ENCODE measurements at regions not wholly inside any gene's neighbourhood (a gene's known extent, or its start where the extent isn't known, plus 50 kb on each side); places are given as distances from the start of the nearest gene placed in this dataset.
"Not testable (repeated sequence)": the region's sequence is repeated elsewhere in the genome, so short reads cannot be mapped to it uniquely, and the experiment has no call there.

DNA sequence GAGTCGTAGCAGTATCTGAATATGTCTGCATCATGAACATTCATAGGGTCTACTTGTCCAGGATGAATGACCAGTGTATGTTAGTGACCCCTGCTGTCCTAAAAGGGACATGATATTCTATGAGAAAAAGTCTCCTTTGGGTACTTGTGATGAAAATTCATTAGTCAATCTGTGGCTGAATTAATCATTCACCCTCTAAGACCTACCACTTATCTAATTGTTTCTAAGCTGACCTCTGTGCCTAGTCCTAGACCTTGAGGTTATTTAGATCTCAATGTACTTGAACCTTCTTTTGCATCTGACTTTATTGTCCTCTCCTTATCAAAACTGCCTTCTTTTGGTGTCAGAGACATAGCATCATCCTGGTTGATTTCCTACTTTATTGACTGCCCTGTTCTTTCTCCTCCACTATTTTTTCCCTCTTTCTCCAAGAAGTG, 799.3 kb downstream of the DIPK2A start:
- no peak for DNase-seq

DNA sequence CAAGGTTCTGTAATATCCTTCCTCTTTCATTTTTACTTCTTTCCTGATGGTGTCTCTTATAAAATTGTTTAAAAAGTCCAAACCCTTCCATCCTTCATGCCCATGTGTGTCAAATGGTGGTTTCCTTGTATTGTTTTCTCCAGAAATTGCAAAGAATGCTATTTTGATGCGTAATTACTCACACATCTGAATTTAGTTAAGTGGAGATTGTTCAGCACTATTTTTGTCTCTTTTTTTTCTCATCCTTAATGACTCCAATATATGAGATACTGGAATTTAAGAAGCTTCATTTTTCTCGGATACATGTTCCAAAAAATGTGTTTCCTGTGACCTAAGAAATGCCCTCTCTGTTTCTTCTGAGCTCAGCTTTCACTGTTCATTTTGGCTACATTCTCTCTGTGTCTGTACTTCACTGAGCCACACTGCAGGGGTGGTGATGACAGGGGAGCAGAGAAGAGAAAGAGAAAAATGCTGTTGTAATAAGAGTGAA, 799.8 kb downstream of the DIPK2A start:
- no peak for DNase-seq

DNA sequence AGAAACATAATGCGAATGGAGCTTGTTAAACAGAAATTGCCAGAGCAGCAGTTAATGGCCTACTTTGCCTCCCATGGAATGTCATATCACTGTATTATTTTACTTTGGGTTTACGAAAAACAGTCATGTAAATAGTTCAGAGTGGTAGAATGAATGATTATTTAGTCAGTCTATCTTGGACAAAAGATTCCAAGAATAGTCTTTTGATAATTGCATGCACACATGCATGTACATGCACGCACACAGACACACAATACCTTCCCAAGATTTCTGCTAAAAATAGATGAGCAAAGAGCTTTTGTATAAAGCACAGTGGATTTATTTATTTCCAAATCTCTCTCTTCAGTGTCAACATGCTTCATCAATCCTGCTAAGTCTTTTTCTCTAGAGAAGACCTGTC, 800.7 kb downstream of the DIPK2A start:
- no peak for DNase-seq

DNA sequence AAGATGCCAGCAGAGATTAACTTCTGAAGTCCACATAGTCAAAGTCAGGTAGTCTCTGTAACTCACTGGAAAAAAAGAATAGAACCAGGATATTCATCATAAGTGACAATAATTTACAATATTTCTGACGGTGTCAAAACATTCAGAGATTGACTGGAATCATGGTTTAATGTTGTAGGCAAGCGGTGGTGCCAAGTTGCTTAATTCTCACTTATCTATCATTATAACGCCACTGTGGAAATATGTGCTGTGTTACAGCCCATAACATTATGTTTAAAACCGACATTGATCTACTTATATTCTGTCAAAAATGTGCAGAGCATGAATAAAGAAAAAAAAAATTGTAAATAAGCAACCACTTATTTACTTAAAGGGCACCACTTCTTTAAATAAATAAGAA, 801.7 kb downstream of the DIPK2A start:
- DNase-seq = no peak

DNA sequence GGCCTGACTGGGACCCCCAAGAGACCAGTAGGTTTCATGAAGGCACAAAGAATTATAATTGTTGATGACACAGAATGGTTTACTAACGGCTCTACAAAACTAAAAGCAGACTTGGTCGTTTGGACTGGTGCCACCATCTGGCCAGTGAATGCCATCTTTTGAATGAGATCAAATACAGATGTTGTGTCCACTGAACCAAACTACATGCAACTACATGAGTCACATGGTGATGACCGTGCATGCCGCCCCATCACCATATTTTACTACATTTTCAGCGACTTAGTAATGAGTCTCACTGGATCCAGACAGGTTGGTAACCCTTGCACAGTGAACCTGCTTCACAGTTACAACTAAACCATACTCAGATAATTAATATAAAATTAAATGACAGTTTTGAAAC, 803.3 kb downstream of the DIPK2A start:
- no peak for DNase-seq

DNA sequence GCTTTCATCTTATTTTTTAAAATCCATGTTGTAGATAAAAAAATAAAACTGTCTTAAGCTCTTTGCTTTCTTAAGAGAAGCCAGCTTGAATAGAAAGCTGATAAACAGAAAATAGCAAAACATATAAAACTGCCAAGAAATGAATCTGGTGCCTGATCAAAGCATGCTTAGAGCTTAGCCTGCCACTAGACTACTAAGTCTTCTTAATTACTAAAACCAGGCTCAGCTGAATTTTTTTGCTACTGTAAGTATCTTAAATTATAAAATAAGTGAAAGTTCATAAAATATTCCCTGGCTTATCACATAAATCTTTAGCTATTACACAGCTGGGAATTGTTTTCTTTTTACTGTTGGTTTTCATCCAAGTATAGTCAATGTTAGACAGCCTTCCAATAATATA, 803.9 kb downstream of the DIPK2A start:
- no peak for DNase-seq

DNA sequence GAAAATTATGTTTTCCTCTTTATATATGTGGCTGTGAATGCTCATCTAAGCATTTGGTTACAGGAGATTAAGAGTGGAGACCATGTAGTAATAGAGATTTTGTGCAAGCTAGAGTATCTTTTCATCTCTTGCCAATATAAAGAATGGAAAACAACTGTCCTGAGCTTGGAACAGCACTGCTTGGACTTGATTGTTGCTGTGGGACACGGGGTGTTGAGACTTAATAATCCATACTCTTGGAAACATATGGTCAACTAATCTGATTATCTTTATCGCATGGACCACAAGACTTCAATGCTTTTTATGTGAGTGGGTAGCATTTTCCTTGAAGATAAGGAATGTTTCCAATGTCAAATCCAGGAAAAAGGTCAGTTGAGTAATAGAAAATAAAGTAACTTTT, 806.3 kb downstream of the DIPK2A start:
- DNase-seq = no peak

DNA sequence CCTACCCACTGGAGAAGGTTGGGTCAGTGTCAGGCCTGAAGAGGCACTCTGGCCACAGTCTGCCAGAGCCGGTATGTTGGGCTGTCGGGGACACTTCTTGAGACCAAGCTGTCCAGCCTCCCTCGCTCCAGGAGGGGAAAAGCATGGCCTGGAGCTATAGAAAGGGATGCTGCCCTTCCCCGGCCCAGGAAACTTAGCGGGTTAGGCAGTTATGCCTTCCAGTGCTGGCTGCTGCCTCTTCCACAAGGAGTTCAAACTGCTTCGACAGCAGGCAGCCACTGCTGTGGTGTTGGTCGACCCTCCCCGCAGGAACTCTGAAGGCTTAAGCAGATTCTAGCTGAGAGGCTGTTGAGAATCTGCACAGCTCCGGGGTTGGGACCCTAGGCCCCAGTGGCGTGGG, 819.4 kb downstream of the DIPK2A start:
- no peak for DNase-seq

DNA sequence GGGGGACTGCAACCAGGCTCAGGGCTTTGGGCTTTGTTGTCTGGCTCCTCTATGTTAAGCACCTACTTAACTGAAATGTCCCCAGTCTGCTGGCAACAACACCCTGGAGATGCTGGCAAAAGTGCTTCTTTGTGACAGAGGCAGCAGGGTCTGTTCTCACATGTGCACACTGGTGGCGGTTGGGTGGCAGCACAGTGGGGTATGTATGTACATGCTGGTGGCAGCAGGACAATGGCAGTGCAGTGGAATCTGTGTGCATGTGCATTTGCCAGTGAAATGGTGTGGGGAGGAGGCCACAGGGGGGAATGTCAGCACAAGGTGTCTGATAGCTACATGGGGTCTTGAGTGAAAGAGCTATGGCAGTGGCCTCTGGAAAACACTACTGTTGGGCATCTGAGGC, 830.3 kb downstream of the DIPK2A start:
- DNase-seq = no peak

DNA sequence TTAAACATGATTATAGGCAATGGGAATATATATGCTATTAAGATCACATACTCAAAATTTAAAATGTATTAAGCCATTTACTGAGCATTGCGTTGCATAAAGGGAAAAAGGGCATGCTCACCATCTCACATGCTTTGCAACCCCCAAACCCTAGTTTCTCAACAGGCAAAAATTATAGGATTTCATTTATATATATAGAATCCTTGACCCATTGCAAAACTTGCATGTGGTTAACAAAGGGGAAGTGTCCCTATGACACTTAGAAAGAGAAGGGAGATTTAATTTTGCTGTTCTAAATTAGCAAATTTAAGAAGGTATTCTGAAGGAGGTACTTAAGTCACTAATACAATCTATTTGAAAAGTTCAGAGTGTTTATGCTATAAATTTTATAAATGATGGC, 837.8 kb downstream of the DIPK2A start:
- DNase-seq = no peak

DNA sequence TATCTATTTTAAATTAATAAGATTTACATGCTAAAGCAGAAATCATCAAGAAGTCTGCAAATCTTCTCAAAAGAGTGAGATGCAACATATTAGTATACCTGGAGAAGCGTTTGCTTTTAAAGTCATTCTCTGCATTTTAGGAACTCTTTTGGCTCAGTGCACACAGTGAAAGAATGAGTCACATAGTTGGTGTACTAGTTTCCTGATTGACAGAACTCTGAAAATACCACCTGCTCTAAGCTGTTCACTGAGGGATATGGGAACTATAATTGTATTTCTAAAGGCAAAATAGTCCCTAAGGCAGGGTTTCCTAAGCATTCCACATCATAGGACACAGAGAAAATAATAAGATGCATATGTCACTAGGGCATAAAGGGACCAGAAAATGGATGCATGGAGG, 838.5 kb downstream of the DIPK2A start:
- DNase-seq = no peak

DNA sequence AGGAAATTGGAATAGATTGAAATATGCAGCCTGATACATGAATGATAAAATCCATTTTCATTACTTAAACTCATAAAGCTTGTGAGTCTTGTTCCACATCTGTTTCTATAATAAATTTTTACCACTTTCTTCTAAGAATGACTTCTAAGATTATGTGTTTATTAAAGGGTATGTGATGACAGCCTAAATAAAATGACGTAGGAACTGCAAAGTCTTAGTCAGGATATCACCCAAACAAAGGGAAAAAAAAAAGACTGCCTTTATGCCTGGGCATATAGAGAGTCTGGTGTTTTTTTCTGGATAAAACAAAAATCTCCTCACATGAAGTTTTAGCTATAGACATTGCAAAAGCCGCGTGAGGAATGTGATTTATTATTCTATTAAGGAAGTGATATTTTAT, 844.0 kb downstream of the DIPK2A start:
- DNase-seq = no peak

DNA sequence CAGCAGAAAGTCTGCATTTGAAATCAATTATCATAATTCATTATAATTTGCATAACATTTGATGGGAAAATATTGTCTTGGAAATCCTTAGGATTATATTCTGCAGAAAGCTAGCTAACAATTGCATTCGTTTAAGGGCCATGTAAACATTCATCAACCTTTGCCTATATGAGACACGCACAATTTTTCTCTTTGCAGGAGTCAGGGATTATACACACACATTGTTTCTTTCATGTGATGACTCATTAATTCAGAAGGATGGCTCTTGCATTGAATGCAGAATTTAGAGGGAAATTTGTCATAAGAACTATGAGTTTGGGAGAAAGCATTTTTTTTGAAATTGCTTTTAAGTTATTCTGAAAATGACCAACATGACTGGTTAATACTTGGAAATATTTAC, 844.7 kb downstream of the DIPK2A start:
- DNase-seq = no peak

DNA sequence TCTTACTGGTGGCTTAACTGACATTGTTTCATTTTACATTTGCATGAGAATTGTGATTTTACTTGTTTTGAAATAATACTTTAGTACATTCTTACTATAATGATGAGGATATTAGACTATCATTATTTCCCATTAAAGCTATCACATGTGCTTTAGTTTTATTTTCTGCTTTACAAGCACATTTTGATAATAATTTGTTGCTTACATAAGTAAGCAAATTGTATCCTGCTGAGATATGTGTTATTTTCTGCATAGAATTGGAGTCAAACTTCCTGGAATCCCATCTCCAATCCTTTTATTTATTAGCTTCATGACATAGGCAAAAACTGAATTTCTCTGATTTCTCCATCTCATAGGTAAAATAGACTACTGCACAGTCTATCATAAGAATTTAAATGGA, 847.4 kb downstream of the DIPK2A start:
- DNase-seq = no peak

DNA sequence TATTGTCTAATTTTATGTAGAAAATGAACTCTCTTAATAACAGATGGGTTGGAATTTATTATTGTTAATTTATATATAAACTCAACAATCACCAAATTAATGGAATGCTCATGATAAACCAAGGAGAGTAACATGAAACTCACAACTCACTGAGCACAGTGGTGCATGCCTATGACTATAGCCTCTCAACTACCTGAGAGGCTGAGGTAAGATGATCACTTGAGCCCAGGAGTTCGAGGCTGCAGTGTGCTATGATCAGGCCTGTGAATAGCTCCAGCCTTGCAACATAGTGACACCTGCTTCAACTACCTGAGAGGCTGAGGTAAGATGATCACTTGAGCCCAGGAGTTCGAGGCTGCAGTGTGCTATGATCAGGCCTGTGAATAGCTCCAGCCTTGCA, 848.6 kb downstream of the DIPK2A start:
- DNase-seq = not testable (repeated sequence)

DNA sequence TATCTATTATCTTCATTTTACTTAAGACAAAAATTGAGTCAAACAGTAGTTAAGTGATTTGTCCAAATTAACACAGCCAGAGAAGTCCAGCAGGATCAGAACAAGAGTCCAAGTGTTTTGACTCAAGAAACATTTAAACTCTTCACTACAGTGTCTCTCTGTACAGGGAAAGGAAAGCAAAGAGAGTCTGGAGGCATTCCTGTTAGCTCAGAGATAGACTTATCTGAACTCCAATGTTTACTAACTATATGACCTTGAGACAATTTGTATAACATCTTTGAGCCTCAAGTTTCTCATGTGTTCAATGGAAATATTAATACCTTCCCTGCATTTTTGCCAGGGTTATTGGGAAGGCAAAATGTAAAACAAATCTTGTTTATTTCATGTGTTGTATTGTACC, 849.1 kb downstream of the DIPK2A start:
- DNase-seq = no peak

DNA sequence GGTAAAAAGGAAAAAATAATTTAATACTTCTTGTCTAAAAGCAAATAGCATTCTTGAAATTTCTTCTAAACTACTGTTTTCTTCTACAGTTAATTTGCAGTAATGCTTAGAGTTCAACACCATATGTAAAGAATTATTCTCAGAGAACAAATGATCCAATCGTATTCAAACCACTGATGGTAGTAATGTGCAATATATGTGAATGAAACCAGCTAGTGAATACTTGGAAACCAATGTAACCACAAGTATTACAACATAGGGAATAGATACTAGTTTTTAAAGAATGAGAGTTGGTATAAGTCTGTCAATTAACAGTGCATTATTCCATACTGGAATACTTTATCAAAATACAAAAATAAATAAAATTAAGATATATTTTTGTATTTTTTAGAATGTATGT, 850.0 kb downstream of the DIPK2A start:
- DNase-seq = no peak

DNA sequence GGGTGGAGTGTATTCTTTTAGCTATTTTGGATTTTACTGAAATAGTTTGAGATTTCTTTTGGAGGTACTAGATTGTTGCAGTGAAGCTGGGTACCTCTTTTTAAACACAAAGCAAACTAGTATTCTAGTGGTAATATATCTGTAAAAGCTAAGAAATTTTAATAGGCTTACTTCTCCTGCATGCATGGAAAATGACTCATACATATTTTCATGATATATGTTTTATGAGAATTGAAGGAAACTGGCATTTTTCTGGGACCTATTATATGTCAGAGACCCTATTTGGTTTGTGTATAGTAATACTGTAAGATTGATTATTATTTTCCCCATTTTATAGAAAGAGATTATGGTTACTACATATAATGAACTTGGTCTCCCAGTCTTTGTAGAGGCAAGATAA, 851.0 kb downstream of the DIPK2A start:
- no peak for DNase-seq

DNA sequence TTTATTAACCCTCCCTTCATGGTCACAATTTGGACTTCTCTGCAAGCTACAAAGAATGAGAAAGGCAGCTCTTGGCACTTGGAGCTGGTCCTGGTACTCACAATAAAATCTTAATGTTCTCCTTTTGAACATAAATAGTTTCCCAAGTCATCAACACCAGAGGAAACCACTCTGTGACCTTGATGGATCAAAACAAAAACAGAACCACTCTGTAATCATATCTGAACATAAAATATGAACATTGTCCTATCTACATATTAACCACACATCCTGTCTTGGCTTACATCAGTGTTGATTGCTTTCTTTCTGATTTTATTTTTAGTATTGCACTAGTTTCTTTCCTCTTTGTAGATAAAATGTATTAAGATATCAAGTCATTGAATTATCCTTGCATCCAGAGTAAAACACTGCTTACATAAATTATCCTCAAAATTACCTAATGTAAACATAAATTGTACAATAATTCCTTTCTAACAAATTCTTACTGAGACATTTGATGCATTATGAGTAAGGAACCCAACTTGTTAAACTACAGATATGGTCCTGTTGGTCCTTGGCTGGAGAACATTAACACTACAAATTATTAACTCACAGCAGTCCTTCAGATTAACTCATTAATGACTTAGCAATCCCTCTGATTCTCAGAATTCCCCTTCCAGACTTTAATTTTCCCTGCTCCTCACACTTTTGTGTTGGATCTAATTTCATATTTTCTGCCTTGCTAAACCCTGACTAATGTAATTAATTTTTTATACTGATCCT, 860.5 kb downstream of the DIPK2A start:
- DNase-seq = no peak

DNA sequence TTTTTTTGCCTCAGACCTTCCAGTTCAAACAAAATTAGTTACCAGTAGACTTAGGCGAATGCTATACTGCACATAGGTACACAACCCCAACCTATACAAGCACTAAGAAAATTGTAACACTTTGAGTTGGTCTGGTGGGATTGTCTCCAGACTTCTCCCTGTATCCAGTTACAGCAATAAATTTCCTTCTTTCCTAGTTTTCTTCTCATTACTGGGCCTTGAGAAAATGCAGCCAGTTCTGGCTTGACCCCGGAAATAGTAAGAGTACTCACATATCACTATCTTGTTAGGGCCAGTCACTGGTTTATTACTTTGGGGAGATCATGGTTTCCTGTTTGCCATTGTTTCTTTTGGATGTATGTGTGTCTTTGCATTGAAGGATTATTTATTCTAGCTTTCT, 868.4 kb downstream of the DIPK2A start:
- DNase-seq = no peak

DNA sequence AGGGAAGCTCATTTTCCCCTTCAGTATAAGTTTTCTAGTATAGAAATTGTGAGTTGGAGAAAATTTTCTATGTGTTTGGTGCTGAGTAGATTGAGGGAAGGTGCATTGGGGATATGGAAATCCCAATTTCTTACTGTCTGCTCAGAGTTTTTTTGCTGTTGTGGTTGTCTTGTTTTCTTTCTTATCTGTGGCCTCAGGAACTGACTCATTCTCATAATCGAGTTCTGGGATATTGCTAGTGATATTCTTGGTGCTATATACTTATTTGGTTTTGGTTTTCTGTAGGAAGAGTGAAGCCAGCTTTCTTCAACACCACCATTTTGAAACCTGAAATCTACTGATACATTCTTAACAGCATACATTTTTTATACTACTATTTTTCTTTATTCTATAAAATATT, 869.2 kb downstream of the DIPK2A start:
- DNase-seq = no peak

DNA sequence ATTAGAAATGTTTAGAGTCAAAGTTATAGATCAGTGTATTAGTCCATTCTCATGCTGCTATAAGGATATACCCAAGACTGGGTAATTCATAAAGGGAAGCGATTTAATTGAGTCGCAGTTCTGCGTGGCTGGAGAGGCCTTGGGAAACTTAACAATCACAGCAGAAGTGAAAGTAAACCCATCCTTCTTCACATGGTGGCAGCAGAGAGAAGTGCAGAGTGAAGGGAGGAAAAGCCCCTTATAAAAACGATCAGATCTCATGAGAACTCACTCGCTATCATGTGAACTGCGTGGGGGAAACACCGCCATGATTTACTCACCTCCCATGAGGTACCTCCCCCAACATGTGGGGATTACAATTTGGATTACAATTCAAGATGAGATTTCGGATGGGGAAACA, 871.5 kb downstream of the DIPK2A start:
- no peak for DNase-seq

DNA sequence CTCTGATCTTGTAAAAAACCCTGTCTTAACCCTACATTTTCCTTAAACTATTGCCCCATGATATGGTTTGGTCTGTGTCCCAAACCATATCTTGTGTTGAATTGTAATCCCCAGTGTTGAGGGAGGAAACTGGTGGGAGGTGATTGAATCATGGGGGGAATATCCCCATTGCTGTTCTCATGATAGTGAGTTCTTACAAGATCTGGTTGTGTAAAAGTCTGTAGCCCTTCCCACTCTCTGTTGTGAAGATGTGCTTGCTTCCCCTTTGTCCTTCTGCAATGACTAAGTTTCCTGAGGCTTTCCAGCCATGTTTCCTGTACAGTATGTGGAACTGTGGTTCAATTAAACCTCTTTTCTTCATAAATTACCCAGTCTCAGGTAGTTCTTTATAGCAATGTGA, 881.4 kb downstream of the DIPK2A start:
- DNase-seq = no peak

DNA sequence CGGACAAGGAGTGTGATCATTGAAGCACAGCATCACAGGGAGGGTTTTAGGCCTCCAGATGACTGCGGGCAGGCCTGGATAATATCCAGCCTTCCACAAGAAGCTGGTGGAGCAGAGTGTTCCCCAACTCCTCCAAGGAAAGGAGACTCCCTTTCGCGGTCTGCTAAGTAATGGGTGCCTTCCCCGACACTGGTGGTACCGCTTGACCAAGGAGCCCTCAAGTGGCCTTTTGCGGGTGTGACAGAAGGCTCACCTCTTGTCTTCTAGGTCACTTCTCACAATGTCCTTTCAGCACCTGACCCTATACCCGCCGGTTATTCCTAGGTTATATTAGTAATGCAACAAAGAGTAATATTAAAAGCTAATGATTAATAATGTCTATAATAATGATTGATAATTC, 882.4 kb downstream of the DIPK2A start:
- not testable (repeated sequence) for DNase-seq

DNA sequence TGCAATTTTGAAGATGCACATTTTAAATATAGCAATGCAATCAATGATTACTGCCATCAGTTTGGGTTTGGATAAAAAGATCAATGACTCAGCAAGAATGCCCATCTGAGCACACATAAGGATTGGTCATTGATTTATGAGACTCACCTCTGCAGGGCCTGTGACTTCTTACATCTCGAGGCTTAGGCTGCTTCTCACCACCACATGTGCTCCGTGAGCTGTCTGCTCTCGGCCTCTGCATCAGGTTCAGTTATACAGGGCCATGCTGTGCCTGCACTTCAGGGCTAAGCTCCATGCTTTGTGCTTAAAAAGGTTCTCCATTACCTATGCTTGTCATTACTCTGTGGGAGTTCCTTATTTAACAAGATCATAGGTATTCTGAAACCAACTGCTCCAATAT, 887.5 kb downstream of the DIPK2A start:
- DNase-seq = no peak
